NOMO-1 treated with DMSO at 0.1 percent for 48 hours (cell line): ENCODE measurements at regions not wholly inside any gene's neighbourhood (a gene's known extent, or its start where the extent isn't known, plus 50 kb on each side); places are given as distances from the start of the nearest gene placed in this dataset.
"Not testable (repeated sequence)": the region's sequence is repeated elsewhere in the genome, so short reads cannot be mapped to it uniquely, and the experiment has no call there.

ENCODE experiments used
- DNase-seq: peaks from one replicate; lab custom pipeline; 2025; ENCODE audit not compliant: unreplicated experiment; lab: John Stamatoyannopoulos, UW

DNA sequence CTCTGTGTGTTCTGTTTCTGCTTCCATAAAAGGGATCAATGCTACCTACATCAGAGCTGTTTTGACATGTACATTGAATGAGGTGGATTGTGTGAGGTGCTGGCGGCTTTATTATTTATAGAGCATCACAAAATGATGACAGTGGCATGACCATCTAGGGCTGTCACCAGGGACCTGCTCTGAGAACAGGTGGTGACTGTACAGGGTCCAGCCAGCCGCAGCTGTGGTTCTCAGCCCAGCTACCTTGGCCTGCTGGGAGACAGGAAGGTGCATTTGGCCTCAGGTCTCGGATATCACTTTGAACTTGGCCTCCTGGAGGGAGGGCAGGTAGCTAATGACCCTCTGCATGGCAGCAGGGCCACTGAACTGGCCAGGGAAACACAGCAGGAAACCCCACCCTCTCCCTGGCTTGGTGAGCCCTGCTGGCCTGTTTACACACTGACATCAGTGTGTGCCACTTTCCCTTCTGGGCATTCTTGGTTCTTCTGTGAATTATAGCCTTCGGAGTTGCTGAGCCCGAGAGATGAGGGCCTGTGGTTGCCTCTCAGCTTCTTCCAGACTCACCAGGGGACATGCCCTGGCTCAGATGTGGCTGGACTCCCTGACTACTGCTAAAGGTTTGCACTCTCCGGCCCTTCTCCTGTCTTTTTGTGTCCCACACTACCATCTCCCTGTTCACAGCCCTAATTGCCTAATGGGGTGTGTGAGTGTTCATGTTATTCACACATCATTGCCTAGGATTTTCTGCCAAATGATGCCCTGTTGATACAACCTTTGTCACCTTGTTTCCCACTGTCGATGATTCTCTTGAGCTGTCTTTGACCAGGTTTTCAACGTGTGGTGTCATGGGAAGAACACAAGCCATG is 109.2 kb upstream of the RAB12 start:
- DNase-seq, result no peak

- no peak for DNase-seq
Observed at GRCh38 chr18:8501044-8501443, 108.2 kb upstream of the RAB12 start.

DNA sequence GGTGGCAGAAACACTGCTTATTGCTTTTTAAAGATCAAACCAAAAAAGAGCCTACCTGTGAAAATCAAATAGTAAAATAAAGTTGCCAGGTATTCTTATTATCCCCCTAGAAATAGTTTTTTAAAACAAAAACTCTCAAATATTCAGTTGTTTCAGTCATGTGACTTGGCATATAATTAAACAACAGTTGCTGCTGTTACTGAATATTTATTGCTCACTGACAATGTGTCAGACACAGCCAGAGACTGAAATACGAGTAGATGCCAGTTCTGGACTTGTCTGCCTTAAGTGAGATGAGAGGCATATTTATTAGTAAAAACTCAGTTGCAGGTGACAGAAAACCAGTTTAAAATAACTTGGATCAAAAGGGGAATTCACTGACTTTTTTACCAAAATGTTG is 106.0 kb upstream of the RAB12 start:
- DNase-seq, result no peak

GRCh38 chr18:8504424-8504823 is 104.8 kb upstream of the RAB12 start:
- DNase-seq, result no peak

GRCh38 chr18:8504880-8505435 is 104.3 kb upstream of the RAB12 start:
- no peak for DNase-seq

GRCh38 chr18:8506251-8507049 is 102.8 kb upstream of the RAB12 start:
- no peak for DNase-seq

DNA sequence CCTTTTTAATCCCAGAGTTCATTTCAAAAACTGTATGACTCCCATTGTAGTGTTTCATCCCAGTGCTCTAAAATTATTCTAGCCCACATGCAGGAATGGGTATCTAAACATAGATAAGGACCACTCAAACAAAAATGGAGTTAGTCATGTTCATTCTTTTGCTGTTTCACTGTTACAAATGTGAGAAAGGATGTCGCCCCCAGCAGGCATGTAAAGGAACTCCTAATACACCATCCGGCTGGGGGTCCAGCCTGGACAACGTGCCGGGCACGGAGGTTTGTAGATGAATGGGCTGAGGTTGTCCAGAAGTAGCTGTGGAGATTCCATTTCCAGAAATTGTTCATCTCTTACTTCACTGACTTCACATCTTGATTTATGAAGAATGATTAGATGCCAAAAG is 101.9 kb upstream of the RAB12 start:
- no peak for DNase-seq

DNA sequence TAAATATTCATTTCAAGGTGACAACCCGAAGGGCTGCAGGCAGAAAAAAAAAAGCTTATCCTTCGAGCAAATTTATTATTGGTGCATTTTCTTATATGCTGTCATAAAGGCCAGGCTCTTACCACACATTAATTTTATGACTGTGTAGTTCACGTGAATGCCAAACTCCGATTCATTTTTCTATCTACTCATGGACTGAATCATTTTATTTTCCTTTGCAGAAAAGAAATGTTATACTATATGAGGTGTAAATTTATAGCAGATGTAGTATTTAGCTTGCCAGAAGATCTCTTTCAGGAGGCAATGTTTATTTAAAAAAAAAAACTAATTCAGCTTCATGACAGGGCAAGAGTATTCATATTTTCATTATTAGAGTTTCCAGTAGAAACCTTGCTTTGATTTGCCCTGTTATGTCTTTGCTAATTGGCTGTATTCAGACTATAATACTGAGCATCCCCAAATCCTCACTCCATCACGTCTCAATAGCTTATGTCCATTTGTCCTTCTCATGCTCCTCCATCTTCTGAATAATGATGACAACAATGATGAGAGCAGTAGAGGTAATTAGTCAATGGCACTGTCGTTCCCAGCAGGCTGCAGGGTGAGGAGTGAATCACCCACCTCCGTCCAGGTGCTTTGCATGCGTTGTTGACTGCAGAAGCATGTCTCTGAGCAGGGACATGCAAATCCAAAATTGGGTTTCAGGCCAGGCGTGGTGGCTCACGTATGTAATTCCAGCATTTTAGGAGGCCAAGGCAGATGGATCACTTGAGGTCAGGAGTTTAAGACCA is 101.1 kb upstream of the RAB12 start:
- no peak for DNase-seq

DNA sequence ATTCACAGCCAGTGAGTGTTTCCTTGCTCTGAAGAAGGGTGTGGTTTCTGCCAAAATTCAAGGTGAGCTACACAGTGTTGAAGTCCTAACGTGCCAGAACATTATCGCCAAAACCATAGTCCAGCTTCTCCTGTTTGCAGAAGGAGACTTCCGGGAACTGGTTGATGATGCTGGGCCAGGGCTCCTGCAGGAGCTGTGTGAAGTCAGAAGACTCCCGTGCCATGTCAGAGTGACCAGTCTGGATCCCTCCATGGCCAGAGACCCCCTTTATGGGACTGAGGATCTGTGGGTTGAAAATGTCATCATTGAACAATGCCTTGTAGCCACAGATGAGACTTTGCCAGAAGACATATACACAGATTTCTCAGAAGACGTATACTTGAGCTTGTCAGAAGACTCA is 96.0 kb upstream of the RAB12 start:
- no peak for DNase-seq

DNA sequence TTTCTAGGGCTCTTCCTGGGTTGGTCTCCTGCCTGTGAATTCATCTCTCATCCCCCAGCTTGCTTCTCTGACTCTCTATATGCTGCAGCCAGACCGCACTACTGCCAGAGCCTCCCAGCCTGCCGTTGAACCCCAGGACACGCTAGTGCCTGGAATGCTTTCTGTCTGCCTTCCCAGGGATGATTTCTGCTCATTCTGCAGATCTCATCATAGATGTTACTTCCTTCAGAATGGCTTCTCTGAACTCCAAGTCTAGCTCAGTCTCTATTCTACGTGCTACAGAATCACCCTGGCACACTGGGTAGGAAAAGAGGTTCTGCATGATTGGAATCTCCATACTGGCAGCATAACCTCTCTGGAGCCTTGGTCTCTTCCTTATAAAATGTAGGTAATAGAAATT is 94.8 kb upstream of the RAB12 start:
- no peak for DNase-seq

- no peak for DNase-seq
Observed at GRCh38 chr18:8515142-8515865, 93.9 kb upstream of the RAB12 start.

DNA sequence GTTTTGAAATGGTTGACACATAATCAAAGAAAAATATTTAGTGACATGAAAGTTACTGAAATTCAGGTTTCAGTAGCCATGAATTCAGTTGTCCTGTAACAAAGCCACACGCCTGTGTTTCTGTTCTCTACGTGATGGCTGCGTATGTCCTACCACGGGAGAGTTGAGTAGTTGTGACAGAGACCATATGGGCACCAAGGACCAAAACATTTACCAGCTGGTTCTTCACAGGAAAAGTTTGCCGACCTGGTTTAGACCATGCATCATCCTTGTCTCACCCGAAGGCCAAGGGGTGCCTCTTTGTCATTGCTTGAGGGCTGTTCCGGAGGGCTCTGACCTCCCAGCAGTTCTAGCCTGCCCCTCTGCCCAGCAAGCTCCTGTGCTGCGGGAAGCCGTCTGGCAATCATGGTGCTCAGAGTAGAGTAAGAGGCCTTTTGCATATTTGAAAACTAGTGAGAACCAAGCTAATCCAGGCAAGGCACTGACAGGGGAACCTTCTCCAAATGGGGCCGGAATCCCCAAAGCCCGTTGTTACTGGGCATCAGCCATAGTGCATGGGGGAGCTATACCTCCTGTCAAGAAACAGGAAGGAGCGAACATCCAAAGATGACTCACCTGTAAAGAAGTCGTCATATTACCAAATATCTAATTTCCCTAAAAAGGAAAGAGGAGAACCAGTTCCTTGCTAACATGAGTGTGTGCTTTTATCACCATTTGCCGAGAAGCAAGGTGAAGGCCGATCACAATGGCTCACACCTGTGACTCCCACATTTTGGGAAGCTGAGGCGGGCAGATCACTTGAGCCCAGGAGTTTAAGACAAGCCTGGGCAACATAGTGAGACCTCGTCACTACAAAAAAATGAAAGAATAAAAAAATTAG is 92.6 kb upstream of the RAB12 start:
- DNase-seq, result no peak

GRCh38 chr18:8517276-8517675 is 92.0 kb upstream of the RAB12 start:
- no peak for DNase-seq

DNA sequence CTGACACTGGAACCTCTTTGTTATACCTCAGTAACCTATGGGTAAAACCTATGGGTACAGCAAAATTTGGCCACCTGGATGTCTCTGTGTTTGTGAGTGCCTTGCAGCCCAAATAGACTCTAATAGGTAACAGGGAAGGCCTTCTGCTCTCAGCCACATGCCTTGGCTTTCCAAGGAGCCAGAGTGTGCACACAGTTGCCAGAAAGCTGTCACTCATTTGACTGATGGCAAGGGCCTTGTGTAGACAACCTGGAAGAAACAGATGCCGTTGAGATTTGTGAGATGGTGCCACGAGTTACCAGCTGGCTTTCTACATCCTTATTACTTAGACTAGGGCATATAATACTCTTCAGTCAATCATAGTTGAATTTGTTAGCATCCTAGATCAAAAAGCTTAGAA is 90.1 kb upstream of the RAB12 start:
- no peak for DNase-seq

DNA sequence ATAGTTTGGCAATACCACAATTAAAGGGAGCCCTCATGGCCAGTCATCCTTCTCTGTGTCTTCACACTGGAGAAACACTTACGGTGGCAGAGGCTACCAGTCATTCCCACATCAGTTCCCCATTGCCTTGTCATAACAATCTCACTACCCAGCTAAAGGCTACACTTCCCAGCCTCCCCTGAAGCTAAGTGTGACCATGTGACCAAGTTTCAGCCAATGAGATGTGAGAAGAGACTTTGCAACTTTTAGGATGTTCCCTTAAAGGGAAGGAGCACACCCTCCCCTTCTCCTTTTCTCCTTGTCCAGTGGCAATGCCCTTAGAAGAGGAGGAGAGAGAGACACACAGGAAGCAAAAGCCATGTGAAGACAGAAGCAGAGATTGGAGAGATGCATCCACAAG is 89.0 kb upstream of the RAB12 start:
- no peak for DNase-seq

- DNase-seq, result no peak
Observed at GRCh38 chr18:8522756-8523155, 86.5 kb upstream of the RAB12 start.

GRCh38 chr18:8525692-8526091 is 83.5 kb upstream of the RAB12 start:
- DNase-seq, result peak; percentile 42

GRCh38 chr18:8526332-8526731 is 82.9 kb upstream of the RAB12 start:
- DNase-seq, result peak; percentile 72

GRCh38 chr18:8529609-8530008 is 79.6 kb upstream of the RAB12 start:
- peak; percentile 39 for DNase-seq

DNA sequence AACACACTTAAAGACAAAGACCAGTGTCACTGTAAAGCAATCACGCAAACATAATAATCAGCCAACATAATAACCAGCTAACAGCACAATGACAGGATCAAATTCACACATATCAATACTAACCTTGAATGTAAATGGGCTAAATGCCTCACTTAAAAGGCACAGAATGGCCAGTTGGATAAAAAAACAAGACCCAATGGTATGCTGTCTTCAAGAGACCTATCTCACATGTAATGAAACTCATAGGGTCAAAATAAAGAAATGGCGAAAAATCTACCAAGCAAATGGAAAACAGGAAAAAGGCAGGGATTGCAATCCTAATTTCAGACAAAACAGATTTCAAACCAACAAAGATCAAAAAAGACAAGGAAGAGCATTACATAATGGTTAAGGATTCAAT is 78.2 kb upstream of the RAB12 start:
- DNase-seq, result not testable (repeated sequence)
